GM19397 (cell line): ENCODE measurements at regions not wholly inside any gene's neighbourhood (a gene's known extent, or its start where the extent isn't known, plus 50 kb on each side); places are given as distances from the start of the nearest gene placed in this dataset.
"Not testable (repeated sequence)": the region's sequence is repeated elsewhere in the genome, so short reads cannot be mapped to it uniquely, and the experiment has no call there.

Experiments
- ATAC-seq: cut with Tn5 transposase; IDR thresholded peaks from one replicate; pipeline ENCODE4 v1.9.1; 2021; ENCODE audit warnings: mild to moderate bottlenecking, moderate library complexity; ENCODE audit not compliant: unreplicated experiment

DNA sequence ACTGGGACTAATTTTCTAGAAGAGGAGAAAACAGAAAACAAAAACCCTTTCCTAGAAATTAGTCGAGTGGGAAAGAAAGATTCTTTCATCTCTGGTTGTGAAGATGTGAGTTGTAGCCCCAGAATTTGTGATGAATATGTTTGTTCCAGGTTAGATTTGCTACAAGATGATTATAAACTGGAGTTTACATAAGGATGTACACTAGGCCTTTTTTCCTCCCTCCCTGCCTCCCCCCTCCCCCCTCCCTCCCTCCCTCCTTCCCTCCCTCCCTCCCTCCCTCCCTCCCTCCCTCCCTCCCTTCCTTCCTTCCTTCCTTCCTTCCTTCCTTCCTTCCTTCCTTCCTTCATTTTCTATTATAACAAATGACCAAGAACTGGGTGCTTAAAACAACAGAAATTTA, 1502.0 kb downstream of the SI start:
- no peak for ATAC-seq

DNA sequence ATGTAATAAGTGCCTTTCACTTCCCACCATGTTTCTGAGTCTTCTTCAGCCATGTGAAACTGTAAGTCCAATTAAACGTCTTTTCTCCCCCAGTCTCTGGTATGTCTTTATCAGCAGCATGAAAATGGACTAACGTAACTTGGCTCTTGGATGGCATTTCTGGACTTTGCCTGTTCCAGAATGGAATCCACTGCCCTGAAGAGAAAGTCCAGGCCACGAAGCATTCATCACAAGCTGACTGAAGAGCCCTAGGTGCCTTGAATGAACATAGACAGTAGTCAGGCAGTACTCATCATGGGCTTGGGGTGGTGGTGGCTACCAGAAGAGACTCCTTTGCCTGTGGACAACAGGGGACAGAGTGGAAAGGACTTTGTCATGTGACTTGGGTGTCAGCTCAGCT, 1505.0 kb downstream of the SI start:
- no peak for ATAC-seq

DNA sequence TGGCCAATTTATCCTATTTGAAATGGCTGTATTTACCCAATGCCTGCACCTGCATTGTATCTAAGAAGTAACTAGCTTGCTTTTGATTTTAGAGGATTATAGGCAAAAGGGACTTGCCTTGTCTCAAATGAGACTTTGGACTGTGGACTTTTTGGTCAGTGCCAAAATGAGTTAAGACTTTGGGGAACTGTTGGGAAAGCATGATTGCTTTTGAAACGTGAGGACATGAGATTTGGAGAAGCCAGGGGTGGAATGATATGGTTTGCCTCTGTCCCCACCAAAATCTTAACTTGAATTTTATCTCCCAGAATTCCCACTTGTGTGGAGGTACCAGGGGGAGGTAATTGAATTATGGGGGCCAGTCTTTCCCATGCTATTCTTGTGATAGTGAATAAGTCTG, 1505.4 kb downstream of the SI start:
- no peak for ATAC-seq

DNA sequence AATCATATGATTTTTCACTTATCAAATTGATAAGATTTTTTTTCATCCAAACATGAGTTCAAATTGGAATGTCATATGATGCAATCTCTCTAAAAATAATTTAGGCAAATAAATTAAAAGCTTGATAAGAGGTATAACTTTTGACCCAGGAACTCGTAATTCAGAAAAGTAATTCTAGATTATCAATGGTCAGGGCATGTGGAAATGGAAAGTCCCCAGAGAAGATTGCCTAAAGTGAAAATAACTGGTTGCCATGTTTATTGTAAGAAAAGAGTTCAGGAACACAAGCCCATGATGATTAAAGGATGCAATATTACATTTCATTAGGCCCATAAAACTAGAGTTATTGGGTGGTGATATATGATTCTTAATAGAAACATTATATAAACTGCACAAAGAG, 1514.8 kb downstream of the SI start:
- ATAC-seq, result no peak

DNA sequence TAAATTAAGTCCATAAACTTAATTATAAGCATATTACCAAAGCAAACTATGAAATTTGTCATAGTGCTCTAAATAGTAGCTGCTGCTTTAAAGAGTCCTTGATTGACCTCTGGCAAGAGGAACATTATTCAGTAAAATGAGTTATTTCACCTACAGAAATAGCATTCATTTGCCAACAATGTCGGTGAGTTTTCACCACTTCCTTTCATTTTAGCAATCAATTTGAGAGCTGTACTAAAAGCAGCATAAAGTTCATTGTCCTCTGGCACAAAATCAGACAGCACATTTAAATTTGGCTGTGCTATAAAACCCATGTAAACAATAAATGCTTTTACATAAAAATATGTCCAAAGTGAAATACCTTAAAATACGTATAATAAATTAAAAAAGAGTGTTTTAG, 1515.7 kb downstream of the SI start:
- no peak for ATAC-seq

DNA sequence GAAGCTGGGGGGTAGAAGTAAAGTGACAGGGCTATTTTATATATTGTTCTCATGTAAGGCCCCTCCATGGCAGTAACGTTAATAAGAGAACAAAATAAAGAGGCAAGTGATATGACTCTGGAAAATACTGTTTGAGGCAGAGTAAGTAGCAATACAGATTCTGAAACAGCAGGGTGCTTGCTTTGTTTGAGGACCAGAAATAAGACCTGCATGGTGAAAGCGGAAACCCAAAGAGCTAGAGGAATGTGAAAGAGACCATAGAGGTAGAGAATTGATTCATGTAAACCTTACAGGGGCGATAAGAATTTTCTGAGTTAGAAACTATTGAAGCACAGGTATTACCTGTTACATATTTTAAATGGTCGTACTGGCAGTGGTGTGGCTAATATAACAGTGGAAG, 1517.1 kb downstream of the SI start:
- ATAC-seq, result no peak

DNA sequence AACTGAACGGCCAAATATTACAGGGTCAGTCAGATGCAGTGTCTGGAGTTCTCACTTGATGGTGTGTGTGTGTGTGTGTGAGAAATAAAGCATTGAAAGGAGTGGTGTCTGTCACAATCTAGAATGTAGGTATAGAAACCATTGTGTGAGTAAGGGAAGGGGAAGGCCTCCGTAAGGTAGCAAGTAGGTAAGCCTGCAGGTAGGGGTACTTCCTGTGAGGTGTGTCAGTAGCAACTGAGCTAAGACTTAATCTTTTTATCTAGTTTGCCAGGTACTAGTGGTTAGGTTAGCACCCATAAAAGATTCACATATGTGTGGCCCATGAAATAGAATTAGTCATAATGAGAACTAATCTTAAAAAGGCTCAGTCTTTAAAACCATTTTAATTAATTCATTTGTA, 1517.8 kb downstream of the SI start:
- ATAC-seq, result no peak

DNA sequence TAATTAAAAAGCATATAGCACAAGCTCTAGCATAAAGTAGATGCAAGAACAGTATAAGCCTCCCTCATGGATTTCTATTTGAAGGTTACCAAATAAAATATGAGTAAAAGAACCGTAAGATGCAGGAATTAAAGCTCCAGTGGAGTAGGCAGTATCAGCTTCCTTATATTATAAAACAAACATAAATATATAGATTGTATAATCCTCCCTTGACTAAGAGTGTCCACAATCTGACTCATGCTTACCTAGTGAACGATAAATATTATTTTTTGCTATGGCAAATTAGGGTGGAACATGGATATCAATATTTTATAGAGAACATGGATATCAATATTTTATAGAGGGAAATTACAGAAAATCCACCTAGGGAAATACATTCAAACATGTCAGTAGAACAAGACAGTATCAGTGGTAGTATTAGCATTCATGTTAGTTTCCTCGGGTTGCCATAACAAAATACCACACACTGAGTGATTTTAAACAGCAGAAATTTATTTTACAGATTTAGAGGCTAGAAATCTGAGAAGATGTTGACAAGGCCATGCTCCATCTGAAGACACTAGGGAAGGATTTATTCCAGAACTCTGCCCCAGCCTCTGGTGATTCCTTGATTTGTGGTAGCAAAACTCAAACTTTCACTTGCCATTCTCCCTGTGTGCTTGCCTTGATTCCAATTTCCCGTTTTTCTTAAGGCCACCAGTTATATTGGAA, 1521.3 kb downstream of the SI start:
- ATAC-seq, result no peak

DNA sequence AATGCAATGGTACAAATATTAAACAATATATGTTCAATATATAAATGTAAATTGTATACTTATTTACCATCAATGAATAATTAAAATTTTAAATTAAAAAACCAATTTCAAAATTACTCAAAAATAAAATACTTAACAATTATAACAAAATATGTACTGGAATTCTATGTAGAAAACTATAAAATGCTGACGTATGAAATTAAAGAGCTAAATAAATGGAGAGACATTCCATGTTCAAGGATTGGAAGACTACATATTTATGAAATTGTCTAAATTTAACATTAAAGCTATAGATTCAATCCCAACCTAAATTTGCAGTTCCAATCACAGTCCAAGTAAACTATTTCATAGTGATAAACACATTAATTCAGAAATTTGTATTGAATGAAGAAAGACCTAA, 1522.4 kb downstream of the SI start:
- no peak for ATAC-seq

DNA sequence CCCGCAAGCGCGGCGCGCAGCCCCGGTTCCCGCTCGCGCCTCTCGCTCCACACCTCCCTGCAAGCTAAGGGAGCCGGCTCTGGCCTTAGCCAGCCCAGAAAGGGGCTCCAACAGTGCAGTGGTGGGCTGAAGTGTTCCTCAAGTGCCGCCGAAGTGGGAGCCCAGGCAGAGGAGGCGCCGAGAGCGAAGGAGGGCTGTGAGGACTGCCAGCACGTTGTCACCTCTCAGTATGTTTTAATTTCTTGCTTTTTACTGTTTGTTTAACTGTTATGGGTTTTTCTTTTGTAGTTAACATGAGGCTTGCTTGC, 1525.7 kb downstream of the SI start:
- ATAC-seq, result no peak

DNA sequence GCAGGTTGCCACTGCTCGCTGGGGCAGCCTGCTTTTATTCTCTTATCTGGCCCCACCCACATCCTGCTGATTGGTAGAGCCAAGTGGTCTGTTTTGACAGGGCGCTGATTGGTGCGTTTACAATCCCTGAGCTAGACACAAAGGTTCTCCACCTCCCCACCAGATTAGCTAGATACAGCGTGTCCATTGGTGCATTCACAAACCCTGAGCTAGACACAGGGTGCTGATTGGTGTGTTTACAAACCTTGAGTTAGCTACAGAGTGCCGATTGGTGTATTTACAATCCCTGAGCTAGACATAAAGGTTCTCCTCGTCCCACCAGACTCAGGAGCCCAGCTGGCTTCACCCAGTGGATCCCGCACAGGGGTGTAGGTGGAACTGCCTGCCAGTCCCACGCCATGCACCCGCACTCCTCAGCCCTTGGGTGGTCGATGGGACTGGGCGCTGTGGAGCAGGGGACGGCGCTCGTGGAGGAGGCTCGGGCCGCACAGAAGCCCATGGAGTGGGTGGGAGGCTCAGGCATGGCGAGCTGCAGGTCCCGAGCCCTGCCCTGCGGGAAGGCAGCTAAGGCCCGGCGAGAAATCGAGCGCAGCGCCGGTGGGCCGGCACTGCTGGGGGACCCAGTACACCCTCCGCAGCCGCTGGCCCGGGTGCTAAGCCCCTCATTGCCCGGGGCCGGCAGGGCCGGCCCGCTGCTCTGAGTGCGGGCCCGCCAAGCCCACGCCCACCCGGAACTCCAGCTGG, 1526.2 kb downstream of the SI start:
- not testable (repeated sequence) for ATAC-seq

DNA sequence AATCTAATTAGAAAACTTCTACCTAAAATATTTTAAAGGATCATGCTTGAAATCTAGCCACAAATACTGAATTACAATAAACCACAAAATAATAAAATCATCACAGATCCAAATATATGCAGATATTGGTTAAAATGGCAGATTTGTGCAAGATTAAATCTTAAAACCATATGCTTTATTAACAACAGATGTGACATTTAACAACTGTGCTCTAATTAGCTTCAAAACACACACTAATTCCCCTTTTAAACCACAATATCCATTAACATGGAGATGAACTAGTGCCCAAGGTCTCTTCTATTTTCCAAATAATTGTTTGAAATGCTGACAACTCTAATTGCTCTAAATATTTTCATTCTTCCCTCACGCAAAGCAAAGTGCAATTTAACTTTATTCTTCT, 1530.3 kb downstream of the SI start:
- no peak for ATAC-seq

DNA sequence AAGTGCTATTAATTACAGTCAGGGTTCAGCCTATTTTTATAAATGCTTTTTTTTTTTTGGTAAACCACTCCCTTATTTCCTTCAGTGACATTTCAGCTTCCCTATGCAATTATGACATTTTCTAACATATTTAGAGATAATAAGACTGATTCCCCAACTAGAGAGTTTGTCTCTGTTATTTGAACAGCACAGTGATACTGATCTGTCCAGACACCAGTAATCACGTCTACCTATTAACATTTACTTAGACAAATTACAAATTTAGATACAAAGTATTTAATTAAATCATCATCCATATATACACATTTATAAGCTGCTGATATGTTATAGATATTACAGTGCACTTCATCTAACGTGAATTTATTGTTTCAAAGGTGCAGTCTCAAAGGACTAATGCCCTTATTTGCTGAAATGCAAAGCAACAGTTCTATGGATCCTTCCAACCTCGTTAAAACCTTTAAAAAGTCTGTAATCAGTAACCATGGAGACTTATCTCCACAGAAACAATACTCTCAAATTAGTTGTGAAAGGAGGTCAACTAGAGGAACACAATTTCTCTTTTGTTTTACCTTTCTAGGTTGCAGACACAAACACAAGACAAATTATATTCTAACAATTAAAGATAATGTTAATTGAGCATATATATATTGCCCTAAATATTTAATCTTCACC, 1531.1 kb downstream of the SI start:
- ATAC-seq, result no peak

DNA sequence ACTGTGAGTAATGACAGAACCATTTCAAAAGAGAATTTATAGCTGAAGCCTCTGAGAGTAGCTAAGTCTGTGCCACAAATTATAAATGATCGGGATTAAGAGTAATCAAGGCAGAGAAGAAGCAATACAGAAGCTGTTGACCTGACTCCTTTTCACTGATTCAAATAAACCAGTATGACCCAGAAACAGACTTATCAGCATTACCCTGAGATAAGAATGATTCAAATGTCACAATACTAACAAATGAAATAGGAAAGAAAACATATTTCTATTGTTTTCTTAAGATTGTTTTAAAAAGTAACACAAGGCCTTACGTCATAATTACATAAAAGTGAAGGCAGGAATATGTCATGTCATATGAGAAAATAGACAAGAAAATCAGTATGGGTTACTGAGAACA, 1534.6 kb downstream of the SI start:
- ATAC-seq, result no peak

DNA sequence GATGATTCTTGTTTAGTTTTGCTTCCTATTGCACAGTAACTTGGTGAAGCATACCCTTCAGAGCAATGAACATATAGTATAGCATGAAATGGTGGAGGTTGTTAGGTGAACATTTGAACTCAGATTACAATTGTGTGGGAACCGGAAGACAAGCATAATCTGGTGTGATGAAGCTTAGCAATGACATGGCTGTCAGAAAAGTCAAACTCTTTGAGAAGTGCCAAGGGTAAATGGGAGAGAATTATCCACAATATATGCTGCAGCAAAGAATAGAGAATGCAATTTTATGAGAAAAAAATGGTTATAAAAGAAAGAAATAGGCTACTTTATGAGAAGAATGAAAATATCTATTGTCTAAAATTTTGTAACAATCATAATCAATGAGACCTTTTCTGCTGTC, 1536.7 kb downstream of the SI start:
- no peak for ATAC-seq

DNA sequence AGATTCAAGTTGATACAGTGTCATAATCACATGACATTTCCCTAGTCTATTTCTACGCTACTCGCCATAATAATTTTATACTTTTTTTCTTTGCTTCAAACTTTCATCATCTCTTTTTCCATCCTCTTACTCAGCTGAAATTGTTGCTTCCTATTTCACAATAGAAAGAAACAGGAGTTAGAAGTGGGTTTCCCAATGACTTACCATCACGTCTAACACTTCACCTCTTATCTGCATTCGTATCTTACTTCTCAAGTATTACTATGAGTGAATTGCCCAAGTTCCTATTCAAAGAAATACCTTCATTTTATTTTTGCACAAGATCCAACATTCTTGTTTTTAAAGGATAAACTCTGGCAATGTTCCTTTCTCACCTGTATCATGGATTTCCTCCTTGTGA, 1539.9 kb downstream of the SI start:
- no peak for ATAC-seq

DNA sequence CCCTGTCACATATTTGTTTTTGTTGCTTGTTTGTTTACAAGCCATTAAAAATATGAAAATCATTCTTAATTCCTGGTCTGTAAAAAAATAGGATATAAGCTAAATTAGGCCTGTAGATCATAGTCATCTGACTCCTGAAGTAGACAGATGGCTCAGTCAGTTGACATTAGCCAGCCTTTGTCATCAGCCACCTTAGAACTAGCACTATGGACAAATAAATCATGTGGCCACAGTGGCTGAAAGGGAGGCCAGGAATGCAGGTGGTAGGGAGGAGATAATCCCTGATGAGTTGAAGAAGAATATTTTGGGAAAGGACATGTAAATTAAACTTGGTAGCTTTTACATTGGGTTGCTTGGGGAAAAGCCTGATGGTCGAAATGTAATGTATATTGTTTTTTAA, 1544.9 kb downstream of the SI start:
- no peak for ATAC-seq

DNA sequence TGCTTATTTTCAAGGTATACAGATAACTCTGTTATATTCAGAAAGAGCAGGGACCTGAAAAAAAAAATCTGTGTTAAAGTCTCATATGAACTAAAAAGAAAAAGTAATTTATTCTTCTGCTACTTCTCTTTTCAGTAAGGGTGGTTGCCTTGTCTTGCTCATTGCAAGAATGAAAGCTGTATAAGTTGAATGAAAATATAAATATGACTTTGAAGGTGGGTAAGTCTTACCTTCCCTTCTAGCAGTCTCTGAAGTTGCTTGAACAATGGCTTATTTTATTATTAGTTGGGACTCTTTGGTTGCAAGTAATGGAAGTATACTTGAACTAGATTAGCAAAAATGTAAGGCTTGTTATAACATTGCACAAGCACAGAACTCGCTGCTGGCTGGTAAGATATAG, 1554.9 kb downstream of the SI start:
- ATAC-seq, result no peak

DNA sequence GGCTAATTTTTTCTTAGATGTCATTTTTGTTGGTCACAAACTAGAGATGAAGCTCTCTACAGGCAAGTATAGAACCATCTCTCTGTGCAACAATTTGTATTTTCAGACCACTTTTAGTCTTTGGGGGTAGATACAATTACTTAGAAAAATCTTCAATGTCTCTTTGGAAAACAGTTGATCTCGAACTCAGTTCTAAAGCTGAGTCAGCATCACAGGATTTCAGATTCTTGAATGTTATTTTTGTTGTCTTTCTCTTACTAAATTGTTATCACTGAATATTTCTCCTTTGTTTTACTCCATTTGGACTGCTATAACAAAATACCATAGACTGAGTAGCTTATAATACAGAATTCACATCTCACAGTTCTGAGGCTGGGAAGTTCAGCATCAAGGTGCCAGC, 1557.0 kb downstream of the SI start:
- no peak for ATAC-seq

DNA sequence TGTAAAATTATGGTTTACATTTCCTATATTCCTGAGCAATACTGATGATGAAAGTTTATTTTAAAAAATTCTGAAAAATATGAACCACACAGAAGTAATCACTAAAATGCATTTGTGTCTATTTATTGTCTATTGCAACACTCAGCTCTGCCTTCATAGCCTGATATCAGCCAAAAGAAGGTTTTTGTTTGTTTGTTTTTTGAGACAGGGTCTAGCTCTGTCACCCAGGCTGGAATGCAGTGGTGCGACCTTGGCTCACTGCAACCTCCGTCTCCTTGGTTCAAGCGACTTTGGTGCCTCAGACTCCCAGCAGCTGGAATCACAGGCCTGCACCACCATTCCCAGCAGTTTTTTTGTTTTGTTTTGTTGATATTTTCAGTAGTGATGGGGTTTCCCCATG, 1560.2 kb downstream of the SI start:
- ATAC-seq, result no peak

DNA sequence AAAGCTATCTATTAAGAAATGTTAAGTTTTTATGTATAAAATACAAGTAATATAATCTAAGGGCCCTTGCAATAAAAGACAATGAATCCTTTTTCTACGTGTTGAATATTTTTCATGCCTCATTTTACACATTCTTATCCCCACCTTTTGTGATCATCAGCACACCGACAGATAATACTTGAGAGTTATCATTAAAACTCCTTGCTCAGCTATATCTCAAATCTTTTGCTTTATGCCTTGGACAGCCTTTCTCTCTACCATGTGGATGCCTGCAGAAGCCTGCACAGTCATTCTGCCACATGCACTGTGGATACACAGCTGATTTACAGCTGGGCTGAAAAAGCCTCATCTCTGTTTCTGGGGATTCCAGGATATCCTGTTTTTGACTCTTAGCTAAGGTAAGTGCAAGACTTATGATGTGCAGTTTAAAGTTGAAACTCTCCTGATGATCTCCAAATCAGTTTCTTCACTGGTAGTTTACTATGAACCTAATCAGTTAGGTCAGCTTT, 1565.1 kb downstream of the SI start:
- ATAC-seq, result no peak

DNA sequence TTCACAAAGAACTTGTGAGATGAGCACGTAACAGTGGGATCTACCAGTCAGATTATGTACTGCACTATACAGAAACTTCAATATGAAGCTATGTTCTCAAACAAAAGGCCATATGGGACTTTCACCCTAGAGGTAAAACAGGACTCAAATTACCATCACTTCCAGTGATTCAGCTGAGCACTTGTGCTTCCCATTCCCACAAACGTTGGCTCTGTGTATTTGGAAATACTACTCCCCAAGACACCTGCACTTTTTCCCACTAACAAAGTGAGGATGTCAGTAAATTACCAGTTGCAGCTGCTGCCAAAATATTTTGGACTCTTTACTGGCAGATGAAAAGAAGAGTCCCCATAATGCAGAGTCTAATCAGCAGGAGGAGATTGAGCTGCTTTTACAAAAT, 1570.1 kb downstream of the SI start:
- ATAC-seq, result no peak
